ENCODE measurements at regions not wholly inside any gene's neighbourhood (a gene's known extent, or its start where the extent isn't known, plus 50 kb on each side); places are given as distances from the start of the nearest gene placed in this dataset.

DNA sequence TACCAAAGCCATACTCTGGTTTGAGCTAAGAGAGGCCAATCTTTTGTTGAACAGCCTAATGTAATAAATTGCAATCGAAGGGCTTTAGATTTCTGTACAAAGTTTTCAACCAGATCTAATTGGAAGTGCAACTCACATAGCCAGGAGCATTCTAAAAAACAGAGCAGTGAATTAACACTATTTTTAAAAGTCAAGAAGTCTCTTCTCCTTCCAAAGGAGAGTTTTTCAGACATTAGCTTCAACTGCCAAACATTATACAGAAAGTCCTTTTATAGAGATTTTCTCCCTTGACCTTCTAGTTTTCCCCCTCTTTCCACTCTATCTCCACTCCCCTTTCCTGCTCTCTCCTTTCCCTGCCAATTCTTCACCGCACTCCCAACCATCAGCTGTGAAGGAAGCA is 259.6 kb downstream of the NOVA1 start:
- TF ChIP-seq EHMT2 (IDR thresholded peaks at IDR 0.05) = no peak
- TF ChIP-seq TCF7L2 (IDR thresholded peaks at IDR 0.05; ENCODE audit: low read depth, low read length) = no peak

Data from K562 (cell line).